ENCODE measurements at regions not wholly inside any gene's neighbourhood (a gene's known extent, or its start where the extent isn't known, plus 50 kb on each side); places are given as distances from the start of the nearest gene placed in this dataset.
A peak's percentile ranks its signal among the peaks of the same experiment; 100 is the strongest.

GRCh38 chr6:95142661-95143335, 434.5 kb upstream of the MANEA start:
- DNase-seq (ENCODE audit: low spot score) = no peak

DNA sequence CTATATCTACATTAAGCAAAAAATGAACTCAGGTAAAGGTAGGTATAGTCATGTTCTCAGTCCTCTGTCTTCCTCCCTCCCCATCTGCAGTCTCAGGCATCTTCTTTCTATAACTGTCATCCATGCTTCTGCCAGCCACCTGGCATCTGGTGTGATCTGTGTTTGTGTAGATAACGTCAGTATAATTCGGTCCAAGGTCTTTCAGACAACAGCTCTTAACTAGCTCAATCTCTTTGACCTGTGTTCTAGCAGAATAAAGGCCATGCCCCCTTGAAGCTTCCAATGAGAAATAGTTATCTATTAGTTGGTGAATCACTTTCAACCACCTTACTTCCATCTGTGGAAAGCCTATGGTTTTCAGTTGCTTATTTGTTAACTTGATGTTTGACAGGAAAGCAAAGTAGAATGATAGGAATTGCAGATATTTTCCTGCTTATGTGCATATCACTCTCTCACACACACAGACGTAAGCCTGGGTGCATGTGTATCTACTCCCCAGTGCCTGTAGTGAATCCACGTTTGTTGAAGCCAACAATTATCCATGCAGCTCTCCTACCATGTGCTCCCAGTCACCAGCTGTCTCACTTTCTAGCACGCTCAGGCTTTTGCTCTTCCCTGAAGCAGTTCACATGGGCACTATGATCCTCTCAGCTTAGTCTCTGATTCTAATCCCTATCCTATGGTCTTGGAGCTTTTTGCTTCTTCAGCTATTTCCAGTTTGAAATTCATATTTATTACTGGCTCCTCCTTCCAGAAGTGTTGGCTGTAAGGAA, 433.7 kb upstream of the MANEA start:
- DNase-seq (ENCODE audit: low spot score) = no peak

- no peak for DNase-seq (ENCODE audit: low spot score)
Observed at GRCh38 chr6:95145457-95145856, 431.9 kb upstream of the MANEA start.

DNA sequence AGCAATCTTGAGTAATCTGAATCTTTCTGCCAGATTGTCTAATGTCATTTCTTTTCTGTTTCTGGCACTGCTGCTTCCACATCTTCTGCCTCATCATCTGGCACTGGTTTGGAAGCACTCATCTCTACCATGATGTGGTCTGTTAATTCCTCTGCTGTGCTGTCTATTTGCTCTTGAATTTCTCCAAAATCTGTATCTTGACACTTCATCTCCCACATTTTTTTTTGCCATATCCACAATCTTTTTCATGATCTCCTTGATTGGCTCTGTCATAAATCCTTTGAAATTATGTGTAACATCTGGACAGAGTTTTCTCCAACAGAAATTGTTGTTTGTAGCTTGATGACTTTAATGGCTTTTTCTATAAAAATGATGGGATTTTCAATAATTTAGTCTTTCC, 417.8 kb upstream of the MANEA start:
- DNase-seq (ENCODE audit: low spot score) = no peak

GRCh38 chr6:95169775-95170174, 407.6 kb upstream of the MANEA start:
- no peak for DNase-seq (ENCODE audit: low spot score)

- no peak for DNase-seq (ENCODE audit: low spot score)
Observed at GRCh38 chr6:95175927-95176675, 401.2 kb upstream of the MANEA start.

DNA sequence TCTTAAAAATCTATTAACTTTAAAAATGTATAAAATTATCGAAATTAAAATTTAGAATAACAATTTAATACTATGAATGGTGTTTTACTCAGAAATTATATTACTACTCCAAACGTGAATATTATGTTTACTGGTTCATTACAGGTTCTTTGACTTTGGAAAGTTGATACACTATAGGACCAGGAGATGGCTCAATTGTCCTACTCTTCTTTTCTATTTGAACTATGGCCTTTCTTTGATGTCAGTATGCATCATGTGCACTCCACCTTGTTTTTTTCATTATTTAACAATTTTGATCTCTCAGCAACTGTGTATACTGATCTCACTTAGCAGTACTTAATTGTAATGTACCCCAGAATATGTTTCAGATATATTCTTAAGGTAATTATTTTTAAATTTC, 391.5 kb upstream of the MANEA start:
- no peak for DNase-seq (ENCODE audit: low spot score)

- DNase-seq (ENCODE audit: low spot score) = no peak
Observed at GRCh38 chr6:95186710-95187109, 390.6 kb upstream of the MANEA start.

- no peak for DNase-seq (ENCODE audit: low spot score)
Observed at GRCh38 chr6:95197590-95197989, 379.7 kb upstream of the MANEA start.

DNA sequence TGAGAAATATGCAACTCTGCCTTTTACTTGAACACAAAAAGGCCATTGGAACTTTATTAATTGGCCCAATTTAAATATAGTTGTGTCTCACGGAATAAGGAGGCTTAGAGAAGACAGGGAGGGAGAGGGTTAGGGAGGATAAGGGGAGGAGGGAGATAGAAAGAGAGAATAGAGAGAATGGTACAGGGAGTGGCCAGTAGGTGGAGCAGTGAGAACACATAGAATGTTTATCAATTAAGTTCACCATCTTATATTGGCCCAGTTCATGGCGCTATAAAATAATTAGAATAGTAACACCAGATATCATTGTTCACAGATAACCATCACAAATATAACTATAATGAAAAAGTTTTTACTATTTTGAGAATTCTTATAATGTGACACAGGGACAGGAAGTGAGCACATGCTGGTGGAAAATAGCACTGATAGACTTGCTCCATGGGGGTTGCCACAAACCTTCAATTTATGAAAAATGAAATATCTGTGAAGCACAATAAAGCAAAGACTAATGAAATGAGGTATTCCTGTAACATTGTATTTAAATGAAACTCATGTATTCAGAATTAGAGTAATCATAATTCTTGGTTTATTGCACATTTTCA, 374.1 kb upstream of the MANEA start:
- DNase-seq (ENCODE audit: low spot score) = peak; percentile 26

- DNase-seq (ENCODE audit: low spot score) = no peak
Observed at GRCh38 chr6:95204178-95204577, 373.2 kb upstream of the MANEA start.

GRCh38 chr6:95208621-95209020, 368.7 kb upstream of the MANEA start:
- no peak for DNase-seq (ENCODE audit: low spot score)

GRCh38 chr6:95209074-95209473, 368.3 kb upstream of the MANEA start:
- DNase-seq (ENCODE audit: low spot score) = no peak

DNA sequence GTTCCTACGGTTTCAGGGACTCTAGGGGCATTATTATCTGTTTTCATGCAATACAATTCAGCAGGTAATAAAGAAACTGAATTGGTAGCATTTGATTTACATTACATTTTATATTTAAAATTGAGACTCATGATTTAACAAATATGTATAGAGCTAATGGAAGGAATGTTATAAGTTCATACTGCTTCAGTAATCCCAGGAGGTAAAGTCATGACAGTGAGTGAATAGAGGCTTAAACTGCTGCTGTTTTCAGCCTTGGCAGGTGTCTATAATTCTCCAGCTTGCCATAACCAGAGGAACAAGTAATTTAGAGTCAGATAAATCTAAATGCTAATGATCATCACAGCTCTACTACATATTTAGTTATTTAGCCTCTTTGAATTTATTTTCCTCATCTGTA, 360.8 kb upstream of the MANEA start:
- no peak for DNase-seq (ENCODE audit: low spot score)

- DNase-seq (ENCODE audit: low spot score) = no peak
Observed at GRCh38 chr6:95227351-95227750, 350.0 kb upstream of the MANEA start.

GRCh38 chr6:95228636-95229035, 348.7 kb upstream of the MANEA start:
- no peak for DNase-seq (ENCODE audit: low spot score)

DNA sequence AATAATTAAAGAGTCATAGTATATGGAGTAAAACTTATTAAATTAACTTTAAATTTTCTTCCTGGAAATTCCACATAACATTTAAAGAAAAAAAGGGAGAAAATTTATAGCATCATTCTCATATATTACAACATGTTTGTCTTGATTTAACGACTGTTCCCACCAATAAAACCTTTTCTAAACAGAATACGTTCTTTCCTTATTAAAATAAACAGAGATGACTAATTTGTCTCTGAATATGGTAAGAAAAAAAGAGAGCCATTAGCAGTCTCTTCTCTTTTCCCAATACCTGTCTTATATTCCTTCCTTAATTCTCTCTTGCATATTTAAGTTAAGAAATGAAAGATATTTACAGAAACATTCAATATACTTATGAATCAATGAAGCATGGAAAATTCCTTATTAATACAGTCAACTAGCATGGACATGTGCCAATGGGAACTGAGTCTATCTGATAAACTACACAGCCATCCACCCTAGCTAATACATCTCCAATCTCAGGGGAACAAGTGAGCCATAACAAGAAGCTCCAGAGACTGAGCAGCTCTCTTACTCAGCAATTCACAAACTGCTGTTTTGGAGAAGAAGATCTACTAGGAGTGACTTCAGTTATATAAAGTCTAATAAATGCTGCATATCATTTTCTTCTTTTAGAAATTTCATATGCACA, 347.1 kb upstream of the MANEA start:
- DNase-seq (ENCODE audit: low spot score) = no peak

- DNase-seq (ENCODE audit: low spot score) = no peak
Observed at GRCh38 chr6:95231416-95231815, 345.9 kb upstream of the MANEA start.

- no peak for DNase-seq (ENCODE audit: low spot score)
Observed at GRCh38 chr6:95232446-95232845, 344.9 kb upstream of the MANEA start.

DNA sequence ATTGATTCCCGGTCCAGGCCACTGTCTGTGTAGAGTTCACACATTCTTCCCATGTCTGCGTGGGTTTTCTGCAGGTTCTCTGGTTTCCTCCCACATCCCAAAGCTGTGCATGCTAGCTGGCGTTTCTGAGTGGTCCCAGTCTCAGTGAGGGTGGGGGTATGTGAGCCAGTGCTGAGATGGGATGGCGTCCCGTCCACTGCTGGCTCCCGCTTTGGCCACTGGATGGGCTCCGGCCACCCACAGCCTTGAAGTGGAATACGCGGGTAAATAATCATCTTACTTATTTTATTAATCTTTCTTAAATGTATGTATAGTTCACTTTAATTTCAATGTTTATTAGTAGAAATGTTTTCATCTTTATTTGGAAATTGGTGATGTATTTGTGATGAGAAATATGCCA, 343.5 kb upstream of the MANEA start:
- DNase-seq (ENCODE audit: low spot score) = no peak

GRCh38 chr6:95240514-95240913, 336.8 kb upstream of the MANEA start:
- no peak for DNase-seq (ENCODE audit: low spot score)

DNA sequence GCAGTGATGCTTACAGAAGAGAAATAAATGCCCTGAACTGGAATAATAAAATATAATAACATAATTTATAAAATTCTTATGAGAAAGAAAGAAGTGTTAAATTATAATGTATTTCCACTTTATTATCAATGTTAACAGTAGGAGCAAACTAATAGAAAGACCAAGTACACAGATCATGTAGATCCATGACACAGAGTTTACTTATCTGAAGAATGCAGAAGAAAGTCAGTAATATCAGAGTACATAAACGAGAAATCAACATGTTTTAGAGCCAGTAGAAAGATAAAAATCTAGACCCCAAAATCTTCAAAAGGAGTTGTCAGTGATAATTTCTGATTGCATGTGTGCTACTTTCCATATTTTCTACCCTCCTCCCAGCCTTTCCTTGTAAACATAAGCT, 334.8 kb upstream of the MANEA start:
- no peak for DNase-seq (ENCODE audit: low spot score)

Data from kidney tubule cell (primary cell).